HG03520 (cell line): ENCODE measurements at regions not wholly inside any gene's neighbourhood (a gene's known extent, or its start where the extent isn't known, plus 50 kb on each side); places are given as distances from the start of the nearest gene placed in this dataset.
"Not testable (repeated sequence)": the region's sequence is repeated elsewhere in the genome, so short reads cannot be mapped to it uniquely, and the experiment has no call there.

Experiments
- ATAC-seq: cut with Tn5 transposase; IDR thresholded peaks from one replicate; pipeline ENCODE4 v1.9.1; 2021; ENCODE audit warnings: mild to moderate bottlenecking, moderate library complexity; ENCODE audit not compliant: unreplicated experiment

DNA sequence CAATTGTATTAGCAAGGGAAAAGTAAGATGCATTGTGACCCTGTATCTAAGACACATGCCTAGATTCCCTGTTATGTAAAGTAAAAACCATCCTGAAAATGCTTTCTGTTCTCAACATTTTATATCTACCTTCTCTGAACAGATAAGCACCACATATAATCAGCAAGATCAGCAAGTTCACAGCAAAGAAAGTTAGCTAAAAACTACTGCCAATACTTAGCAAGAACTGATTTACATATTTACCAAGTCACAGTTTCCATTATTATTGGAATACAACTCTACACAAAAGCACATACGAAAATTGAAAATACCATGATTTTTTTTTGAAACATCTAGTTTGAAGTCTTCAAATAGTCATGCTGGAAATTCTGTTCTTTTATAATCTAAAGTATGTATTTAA is 1118.1 kb downstream of the TAF11L14 start:
- no peak for ATAC-seq

DNA sequence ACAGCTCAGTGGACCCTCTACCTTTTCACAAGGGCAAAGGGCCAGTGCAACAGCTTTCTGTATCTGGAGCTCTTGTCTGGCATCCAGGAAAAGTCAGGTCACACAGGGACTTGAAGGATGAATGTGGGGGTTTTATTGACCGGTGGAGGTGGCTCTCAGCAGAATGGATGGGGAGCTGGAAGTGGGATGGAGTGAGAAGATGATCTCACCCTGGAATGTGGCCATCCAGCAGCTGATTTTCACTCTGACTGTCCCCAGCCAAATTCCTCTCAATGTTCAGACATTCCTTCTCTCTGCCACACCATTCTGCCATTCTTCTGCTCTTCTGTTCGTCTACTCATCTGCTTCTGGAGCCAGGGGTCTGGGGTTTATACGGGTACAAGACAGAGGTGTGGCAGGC is 1119.9 kb downstream of the TAF11L14 start:
- no peak for ATAC-seq

DNA sequence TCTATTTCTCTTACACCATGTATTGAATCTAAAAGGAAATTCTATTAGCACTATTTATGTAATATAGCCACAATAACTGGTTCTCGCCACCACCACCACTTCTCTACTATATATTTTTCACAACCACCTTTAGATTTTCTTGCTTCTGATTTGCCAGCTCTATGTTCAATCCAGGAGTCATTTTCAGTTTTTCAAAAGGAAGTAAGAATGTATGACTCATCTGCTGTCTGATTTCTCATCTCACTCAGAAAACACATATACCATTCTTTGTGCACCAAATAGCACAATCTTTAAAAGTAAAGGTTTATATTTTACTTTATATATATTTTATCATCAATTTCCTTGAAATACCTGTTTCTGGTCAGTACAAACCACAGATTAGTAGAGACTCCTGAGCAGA is 1127.5 kb downstream of the TAF11L14 start:
- peak; percentile 85 for ATAC-seq

GRCh38 chr5:18764161-18764560 is 1129.9 kb downstream of the TAF11L14 start:
- ATAC-seq = no peak

- no peak for ATAC-seq
These were observed 1131.0 kb downstream of the TAF11L14 start for GRCh38 chr5:18765304-18765703.

DNA sequence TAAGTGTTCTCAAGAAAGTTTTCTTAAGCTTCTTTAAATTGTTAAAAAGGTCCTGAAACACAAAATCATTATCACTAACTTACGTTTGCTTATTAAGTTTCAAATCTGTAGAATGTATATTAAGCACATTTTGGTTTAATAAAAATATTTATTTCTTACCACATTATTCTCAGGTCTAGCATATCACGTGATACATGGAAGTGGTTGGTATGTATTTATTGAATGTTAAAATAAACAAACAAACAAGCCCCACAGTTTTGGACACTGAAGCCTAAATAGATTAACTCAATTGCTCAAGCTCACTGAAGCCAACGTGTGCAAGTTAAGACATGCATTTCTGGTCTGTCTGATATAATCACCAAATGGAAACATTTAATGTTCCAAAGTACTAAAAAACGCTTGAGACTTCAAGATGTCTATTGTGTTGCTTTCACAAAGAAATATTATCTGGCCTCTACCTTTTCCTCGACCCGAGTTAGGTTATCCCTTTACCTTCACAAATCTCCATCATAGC is 1136.9 kb downstream of the TAF11L14 start:
- ATAC-seq = no peak

DNA sequence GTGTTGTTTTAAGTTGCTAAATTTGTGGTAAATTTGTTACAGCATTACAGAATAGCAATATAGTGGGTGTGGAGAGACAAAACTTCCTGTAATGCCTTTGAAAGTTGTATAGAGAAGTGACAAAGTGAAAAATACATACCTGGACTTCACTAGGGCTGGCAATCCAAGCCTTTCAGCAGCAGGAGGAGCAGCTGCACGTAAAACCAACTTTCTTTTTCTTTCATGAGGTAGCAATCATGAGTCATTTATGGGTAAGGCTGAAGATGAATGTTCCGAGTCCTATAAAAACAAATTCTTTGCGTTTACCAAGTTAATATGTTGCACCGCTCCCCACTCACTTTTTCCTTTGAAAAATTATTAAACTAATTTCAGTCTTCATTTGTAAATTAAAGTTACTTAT is 1138.2 kb downstream of the TAF11L14 start:
- no peak for ATAC-seq

- no peak for ATAC-seq
These were observed 1144.0 kb downstream of the TAF11L14 start for GRCh38 chr5:18778225-18778624.

GRCh38 chr5:18789218-18789998 is 1155.1 kb downstream of the TAF11L14 start:
- no peak for ATAC-seq

DNA sequence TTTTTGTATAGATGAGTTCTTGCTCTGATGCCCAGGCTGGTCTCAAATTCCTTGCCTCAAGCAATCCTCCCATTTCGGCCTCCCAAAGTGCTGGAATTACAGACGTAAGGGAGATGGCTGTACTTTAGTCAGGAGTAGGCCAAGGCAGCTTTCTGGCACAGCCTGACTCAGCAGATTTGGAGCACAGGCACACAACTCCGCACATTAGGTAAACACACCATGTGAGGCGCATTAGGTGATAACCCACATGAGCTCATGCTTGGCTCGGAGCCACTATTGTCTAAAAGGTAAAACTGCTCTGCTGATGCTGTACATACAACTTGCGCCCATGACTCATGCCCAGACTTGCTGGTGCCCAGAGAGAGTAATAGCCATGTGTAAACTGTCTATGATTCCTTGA is 1157.9 kb downstream of the TAF11L14 start:
- ATAC-seq = no peak

DNA sequence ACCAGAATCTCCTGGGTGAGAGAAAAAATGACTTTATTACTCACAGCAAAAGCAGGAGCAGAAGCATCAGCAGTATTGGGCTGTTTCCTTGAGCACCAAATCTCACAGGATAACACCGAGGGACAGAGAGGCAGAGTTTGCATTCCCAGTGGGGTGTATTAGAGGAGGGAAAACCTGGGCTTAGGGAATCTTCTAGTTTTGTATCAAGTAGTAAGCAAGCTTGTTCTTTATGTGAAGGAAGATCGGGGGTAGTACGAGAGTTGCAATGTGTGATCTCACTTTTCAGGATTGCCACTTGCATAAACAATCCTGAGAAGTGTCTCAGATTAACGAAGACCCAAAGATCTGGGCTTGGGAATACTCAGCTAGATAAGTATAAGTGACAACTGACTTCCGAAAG is 1163.0 kb downstream of the TAF11L14 start:
- no peak for ATAC-seq

GRCh38 chr5:18798058-18798457 is 1163.8 kb downstream of the TAF11L14 start:
- no peak for ATAC-seq

DNA sequence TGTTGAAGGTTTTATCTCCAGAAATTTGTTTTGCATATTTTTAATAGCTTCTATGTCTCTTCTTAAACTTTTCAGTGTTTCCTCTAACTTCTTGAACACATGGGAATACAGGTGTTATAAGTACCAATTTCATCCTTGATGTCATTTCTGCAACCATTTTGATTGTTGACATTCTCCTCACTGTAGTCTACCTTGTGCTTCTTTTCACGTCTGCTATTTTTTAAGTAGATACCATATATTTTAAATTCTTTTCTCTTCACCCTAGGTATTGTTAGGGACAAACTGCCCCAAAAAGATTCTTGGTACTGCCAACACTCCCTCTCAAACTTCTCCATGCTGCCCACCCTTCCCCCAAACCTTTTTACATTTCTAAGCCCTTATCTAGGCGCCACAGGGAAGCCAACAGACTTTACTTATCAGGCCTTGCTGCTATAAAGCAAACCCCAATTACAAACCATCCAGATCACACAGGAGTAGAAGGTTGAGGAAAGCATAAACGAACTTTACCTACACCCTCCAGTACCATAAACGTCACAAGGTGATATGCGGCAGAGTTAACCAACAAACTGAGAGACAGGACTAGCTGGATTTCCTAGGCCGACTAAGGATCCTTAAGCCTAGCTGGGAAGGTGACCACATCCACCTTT is 1165.3 kb downstream of the TAF11L14 start:
- ATAC-seq = no peak

DNA sequence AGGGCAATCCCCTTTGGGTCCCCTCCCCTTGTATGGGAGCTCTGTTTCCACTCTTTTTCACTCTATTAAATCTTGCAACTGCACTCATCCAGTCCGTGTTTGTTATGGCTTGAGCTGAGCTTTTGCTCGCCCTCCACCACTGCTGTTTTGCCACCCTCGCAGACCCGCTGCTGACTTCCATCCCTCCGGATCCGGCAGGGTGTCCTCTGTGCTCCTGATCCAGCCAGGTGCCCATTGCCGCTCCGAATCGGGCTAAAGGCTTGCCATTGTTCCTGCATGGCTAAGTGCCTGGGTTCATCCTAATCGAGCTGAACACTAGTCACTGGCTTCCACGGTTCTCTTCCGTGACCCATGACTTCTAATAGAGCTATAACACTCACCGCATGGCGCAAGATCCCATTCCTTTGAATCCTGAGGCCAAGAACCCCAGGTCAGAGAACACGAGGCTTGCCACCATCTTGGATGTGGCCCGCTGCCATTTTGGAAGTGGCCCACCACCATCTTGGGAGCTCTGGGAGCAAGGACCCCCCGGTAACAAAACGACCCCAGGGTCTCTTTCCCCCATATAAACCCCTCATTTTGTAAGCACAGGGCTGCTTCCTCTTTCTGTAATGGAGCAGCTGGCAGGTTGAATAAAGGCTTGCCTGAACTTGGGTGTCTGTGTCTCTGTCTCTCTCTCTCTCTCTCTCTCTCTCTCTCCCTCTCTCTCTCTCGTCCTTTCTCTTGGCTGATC is 1166.2 kb downstream of the TAF11L14 start:
- ATAC-seq = no peak

DNA sequence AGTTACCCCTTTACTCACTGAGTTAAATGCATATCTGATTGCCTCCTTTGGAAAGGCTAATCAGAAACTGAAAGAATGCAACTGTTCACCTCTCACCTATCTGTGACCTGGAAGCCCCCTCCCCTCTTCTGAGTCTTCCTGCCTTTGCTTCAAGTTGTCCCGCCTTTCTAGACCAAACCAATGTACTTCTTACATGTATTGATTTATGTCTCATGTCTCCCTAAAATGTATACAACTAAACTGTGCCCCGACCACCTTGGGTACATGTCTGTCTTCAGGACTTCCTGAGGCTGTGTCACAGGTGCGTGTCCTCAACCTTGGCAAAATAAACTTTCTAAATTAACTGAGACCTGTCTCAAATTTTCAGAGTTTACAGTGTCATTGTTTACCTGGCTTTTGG is 1167.2 kb downstream of the TAF11L14 start:
- not testable (repeated sequence) for ATAC-seq

DNA sequence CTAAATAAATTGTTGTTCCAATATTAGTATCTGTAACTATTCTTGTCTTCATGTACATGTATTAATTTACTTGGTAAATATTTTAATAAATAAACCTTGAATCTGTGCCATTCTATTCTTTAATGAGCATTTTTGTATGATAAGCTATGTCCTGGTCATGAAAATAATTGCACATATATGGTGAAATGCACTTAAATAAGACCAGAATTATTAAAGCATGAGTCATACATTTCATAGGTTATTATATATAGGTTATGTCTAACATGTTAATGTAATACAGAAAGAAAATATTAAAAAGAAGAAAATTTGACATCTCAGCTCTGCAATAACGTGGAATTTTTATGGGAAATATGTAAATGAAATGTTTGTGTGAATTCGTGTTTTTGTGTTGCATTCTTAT is 1168.1 kb downstream of the TAF11L14 start:
- no peak for ATAC-seq

- ATAC-seq = no peak
These were observed 1171.1 kb downstream of the TAF11L14 start for GRCh38 chr5:18805376-18805775.

DNA sequence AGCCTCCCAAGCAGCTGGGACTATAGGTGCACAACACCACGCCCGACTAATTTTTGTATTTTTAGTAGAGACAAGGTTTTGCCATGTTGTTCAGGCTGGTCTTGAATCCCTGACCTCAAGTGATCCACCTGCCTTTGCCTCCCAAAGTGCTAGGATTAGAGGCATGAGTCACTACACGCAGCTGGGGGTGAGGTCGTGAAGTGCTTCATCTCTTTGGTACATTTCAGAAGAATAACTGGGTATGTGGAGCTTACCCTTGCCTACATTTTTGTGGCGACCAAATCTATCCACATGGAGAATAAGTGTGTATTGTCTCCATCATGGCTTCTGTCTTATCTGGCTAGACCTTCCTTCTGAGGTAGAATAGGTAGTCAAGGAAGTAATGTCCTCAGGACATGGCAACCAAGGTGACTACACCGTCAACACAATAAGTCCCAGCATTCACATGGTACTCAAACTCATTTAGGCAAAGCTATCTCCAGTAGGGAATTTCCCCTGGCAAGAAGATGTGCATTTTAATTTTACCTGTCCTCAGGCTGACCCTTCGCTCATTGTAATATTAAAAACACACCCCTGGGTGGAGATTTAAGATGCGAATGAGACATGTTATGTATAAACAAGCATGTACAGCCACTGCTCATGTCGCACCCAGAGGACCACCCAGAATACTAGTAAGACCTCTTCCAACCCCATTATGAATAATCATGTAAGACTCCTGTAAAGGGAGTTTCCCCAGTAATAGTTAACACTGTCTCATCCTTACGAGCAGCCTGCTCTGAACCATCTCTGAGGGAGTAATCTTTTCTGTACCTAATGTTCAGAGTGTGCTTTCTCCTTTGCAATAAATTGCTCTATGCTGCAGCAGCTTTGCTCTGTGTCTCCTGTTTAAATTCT is 1173.2 kb downstream of the TAF11L14 start:
- no peak for ATAC-seq

DNA sequence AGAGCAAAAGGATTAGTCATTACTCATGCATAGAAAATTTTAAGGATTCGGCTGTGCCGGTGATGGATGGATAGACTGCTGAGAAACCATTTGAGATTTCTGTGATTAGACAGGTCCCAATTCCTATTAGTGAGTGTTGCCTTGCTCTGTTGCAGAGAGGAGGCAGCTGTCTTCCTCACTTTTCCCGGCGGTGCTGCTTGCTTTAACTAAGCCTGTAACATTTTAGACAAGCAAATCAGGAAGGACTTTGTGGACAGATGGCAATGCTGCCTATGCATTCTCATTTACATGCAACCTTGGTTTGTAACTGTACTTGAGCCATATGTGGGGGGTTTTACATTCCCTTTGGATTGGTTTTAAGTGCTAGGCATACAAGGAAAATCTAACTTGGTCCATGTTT is 1176.3 kb downstream of the CDH18 start:
- ATAC-seq = no peak

GRCh38 chr5:18828351-18828750 is 1159.6 kb downstream of the CDH18 start:
- no peak for ATAC-seq

DNA sequence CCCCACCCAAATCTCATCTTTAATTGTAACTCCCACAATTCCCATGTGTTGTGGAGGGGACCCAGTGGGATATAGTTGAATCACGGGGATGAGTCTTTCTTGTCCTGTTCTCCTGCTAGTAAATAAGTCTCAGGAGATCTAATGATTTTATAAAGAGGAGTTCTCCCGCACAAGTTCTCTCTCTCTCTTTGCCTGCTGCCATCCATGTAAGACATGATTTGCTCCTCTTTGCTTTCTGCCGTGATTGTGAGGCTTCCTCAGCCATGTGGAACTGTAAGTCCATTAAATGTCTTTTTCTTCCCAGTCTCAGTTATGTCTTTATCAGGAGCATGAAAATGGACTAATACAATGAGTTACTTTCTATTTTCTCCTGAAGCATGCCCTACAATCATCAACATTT is 1158.5 kb downstream of the CDH18 start:
- ATAC-seq = no peak
